ENCODE measurements at regions not wholly inside any gene's neighbourhood (a gene's known extent, or its start where the extent isn't known, plus 50 kb on each side); places are given as distances from the start of the nearest gene placed in this dataset.

- Histone ChIP-seq H3K9me3 (no peaks in the 10 kb centered on the region), H3K27me3 (no peaks in the 10 kb centered on the region), H3K4me1 (no peaks in the 10 kb centered on the region), H3K27ac (no peak overlapping the region), H3K36me3 (no peaks in the 10 kb centered on the region), H3K4me3 (no peak overlapping the region)
- no peak for DNase-seq
- TF ChIP-seq, protein P1, sequence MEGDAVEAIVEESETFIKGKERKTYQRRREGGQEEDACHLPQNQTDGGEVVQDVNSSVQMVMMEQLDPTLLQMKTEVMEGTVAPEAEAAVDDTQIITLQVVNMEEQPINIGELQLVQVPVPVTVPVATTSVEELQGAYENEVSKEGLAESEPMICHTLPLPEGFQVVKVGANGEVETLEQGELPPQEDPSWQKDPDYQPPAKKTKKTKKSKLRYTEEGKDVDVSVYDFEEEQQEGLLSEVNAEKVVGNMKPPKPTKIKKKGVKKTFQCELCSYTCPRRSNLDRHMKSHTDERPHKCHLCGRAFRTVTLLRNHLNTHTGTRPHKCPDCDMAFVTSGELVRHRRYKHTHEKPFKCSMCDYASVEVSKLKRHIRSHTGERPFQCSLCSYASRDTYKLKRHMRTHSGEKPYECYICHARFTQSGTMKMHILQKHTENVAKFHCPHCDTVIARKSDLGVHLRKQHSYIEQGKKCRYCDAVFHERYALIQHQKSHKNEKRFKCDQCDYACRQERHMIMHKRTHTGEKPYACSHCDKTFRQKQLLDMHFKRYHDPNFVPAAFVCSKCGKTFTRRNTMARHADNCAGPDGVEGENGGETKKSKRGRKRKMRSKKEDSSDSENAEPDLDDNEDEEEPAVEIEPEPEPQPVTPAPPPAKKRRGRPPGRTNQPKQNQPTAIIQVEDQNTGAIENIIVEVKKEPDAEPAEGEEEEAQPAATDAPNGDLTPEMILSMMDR (IDR thresholded peaks at IDR 0.05) = no peak
- no peak for TF ChIP-seq POLR2A (IDR thresholded peaks at IDR 0.05)
- intact Hi-C loops (cut with DNase I; ENCODE audit: low total_unique reads) = no loop called here
These were observed 60.8 kb downstream of the CCNA1 start for GRCh38 chr13:36493046-36493445.

- H3K9me3 ChIP-seq = no peaks in the 10 kb centered on the region
- no peaks in the 10 kb centered on the region for H3K36me3 ChIP-seq
- no peaks in the 10 kb centered on the region for H3K4me1 ChIP-seq
- H3K4me3 ChIP-seq = no peak overlapping the region
- no peak for DNase-seq
- TF ChIP-seq, protein P1 (IDR thresholded peaks at IDR 0.05) = no peak
- no peak for TF ChIP-seq POLR2A (IDR thresholded peaks at IDR 0.05)
- intact Hi-C loops (cut with DNase I; ENCODE audit: low total_unique reads) = no loop called here
- H3K27me3 ChIP-seq = no peaks in the 10 kb centered on the region
- no peak overlapping the region for H3K27ac ChIP-seq
These were observed 63.1 kb downstream of the CCNA1 start for GRCh38 chr13:36495431-36495830.

DNA sequence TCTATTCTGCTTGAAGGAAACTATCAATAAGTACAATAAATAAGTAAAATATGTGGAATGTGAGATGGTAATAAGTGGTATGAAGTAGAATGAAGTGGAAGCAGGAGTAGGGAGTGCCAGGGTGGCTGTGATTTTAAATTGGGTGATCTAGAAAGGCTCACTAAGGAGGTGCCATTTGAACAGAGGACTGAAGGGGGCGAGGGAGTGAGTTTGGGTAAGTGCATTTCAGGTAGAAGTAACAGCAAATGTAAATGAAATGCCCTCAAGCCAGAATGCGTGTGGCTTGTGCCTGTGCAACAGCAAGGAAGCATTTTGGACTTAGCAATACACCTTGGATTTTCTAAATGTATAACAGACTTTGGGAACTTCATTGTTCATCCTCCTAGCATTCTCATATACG lies 77.1 kb downstream of the CCNA1 start:
- H3K27me3 ChIP-seq = no peaks in the 10 kb centered on the region
- no peaks in the 10 kb centered on the region for H3K4me1 ChIP-seq
- no peak for TF ChIP-seq POLR2A (IDR thresholded peaks at IDR 0.05)
- H3K4me3 ChIP-seq = no peak overlapping the region
- no peaks in the 10 kb centered on the region for H3K9me3 ChIP-seq
- no peak overlapping the region for H3K27ac ChIP-seq
- H3K36me3 ChIP-seq = no peaks in the 10 kb centered on the region
- DNase-seq = no peak
- intact Hi-C loops (cut with DNase I; ENCODE audit: low total_unique reads) = no loop called here

- TF ChIP-seq, protein P1 (IDR thresholded peaks at IDR 0.05) = no peak
- TF ChIP-seq POLR2A (IDR thresholded peaks at IDR 0.05) = no peak
- no peak overlapping the region for H3K27ac ChIP-seq
- no peak for DNase-seq
- H3K27me3 ChIP-seq = no peaks in the 10 kb centered on the region
- H3K9me3 ChIP-seq = no peaks in the 10 kb centered on the region
- no peaks in the 10 kb centered on the region for H3K4me1 ChIP-seq
- H3K36me3 ChIP-seq = no peaks in the 10 kb centered on the region
- H3K4me3 ChIP-seq = no peak overlapping the region
- intact Hi-C loops (cut with DNase I; ENCODE audit: low total_unique reads) = no loop called here
These were observed 80.5 kb downstream of the CCNA1 start for GRCh38 chr13:36512771-36513170.

DNA sequence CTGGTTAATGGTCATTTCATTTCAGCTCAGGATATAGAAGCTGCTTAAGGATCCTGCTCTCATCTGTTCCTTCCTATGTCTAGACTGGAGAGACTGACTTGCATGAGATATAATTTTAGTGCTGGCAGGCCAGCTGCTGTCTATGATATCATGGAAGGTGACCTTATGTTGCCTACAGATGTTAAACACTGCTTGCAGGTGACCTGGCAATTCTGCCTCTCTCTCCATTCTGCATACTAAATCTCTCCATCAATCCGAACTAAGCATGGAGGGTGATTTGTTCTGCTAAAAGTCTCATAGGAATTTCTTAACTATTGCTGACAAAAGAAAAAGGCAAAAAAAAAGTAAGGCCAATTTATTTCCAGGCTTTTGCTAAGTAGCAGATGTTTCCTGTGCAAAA lies 81.0 kb downstream of the CCNA1 start:
- no peaks in the 10 kb centered on the region for H3K36me3 ChIP-seq
- H3K4me1 ChIP-seq = no peaks in the 10 kb centered on the region
- DNase-seq = no peak
- no peak overlapping the region for H3K27ac ChIP-seq
- H3K4me3 ChIP-seq = no peak overlapping the region
- no peaks in the 10 kb centered on the region for H3K9me3 ChIP-seq
- TF ChIP-seq, protein P1 (IDR thresholded peaks at IDR 0.05) = no peak
- no peak for TF ChIP-seq POLR2A (IDR thresholded peaks at IDR 0.05)
- intact Hi-C loops (cut with DNase I; ENCODE audit: low total_unique reads) = no loop called here
- no peaks in the 10 kb centered on the region for H3K27me3 ChIP-seq

GRCh38 chr13:36515466-36515865 lies 83.2 kb downstream of the CCNA1 start:
- no peak for DNase-seq
- Histone ChIP-seq H3K27me3 (no peaks in the 10 kb centered on the region), H3K27ac (no peak overlapping the region), H3K4me3 (no peak overlapping the region), H3K36me3 (no peaks in the 10 kb centered on the region), H3K9me3 (no peaks in the 10 kb centered on the region), H3K4me1 (no peaks in the 10 kb centered on the region)
- intact Hi-C loops (cut with DNase I; ENCODE audit: low total_unique reads) = no loop called here
- no peak for TF ChIP-seq POLR2A (IDR thresholded peaks at IDR 0.05)
- TF ChIP-seq, protein P1 (IDR thresholded peaks at IDR 0.05) = no peak

Data from uterus (tissue), 3 donors.